ENCODE measurements at regions not wholly inside any gene's neighbourhood (a gene's known extent, or its start where the extent isn't known, plus 50 kb on each side); places are given as distances from the start of the nearest gene placed in this dataset.

DNA sequence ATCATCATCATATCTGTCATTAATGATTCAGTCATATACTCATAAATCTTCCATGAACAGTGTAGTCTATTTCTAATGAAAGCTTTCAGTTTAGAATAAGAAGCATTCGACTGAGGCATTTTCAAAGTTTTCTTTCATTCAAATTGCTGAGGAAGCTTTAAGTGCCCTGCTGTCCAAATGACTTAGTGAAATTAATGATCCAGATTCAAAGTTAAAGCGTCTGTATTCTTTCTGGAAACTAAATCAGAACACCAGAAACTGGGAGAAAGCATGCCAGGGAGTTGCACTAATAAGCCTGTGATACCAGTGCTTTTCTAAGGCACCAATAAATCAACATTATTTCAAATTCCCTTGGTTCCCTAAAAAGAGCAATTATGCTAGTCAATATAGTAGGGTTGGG, 367.8 kb upstream of the ANO5 start:
- no peak for DNase-seq (ENCODE audit: low spot score)

DNA sequence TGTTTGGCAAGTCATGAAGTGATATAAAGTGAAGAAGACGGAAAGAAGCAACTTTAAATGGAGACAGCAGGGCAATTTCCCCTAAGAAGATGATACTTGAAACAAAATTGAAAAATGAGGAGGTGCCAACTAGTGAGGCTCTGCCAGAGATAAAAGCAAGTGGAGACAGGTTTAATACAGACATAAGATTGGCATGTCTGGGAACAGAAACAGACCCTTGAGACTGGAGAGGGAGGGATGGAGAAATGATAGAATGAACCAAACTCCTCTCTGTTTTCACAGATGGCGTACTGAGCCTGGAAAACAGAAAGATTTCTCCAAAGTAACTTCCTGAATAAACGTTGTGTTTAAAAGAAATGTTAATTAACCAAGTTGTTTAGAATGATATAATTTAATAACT, 354.5 kb upstream of the ANO5 start:
- DNase-seq (ENCODE audit: low spot score), result no peak

DNA sequence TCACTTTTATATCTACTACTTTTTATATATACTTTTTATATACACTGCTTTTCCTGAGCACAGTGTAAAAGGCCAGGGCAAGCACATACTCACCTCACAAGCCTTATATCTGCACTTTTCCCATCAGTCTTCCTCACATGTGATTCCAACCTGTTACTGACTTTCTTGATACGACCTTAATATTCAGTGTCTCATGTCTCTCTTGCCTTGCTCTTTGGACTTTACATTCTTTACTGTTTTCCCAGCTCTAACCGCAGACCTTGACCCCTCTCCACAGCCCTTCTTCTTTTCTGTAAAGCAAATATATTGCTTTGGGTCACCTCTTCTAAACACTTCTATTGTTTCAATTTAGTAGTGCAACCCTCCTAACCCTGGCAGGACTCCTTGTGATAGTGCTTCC, 353.1 kb upstream of the ANO5 start:
- DNase-seq (ENCODE audit: low spot score), result no peak

DNA sequence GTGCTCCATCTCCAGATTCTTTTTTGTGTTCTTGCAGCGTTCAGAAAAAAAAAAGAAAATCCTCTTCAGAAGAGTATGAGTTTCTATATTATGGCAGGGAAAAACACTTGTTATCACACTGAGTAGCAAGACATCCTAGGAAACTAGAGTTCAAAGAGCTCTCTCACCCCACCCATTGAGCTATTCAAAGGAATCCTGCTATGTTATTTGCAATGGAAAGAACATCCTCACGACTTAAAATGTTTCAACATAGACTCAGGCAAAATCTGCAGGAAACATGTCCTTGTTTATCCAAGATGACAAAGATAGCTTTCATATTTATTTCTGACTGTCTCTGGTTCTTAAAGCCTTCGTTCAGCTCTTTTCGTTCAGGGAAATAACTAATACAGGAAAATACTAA, 331.6 kb upstream of the ANO5 start:
- no peak for DNase-seq (ENCODE audit: low spot score)

DNA sequence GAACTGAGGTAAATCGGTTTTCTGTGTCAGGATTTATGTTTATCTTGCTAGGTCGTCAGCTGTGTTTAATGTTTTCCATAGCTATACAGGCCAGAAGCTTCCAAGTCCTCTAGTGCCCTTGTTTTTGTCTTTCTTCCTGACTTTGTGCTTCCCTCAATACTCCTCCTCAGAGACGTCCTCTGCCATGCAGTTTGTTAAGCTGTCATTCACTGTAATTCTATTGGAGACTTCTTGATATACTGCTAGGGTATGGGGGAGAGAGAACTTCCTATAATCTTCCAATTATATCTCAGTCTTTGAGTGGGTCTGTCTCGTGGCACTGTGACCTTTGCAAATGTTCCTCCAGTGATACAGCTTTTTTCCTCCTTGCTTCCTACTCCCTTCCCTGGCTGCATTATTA, 327.3 kb upstream of the ANO5 start:
- no peak for DNase-seq (ENCODE audit: low spot score)

DNA sequence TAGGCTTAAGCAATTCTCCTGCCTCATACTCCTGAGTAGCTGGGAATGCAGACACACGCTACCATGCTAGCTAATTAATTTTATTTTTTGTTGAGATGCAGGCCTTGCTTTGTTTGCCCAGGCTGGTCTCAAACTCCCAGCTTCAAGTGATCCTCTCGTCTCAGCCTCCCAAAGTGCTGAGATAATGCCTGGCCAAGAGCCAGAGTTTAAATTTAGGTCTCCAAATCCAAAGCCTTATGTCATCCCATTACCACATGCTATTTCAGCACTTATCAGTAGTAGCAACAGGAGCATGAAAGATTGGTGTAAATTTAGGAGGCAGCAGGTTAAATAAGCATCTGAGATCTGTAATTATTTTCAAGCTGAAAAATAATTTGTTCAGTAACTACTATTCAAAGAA, 326.1 kb upstream of the ANO5 start:
- no peak for DNase-seq (ENCODE audit: low spot score)

DNA sequence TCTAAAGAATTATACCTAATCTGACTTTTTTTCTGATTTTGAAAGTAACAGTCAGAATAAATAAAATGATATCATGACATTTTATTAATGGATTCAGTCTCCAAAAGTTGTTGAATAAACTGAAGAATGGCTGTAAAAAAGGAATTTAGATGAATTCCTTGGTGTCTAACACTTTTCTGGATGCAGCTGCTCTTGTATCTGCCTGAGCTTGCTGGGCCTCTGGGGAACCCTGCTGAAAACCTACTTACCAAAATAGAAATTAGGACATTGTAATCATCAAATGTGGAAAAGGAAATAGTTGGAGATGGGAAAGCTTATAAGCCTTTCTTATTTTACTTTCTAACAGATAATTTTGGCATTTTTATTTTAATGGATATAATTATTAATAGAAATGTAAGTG, 315.7 kb upstream of the ANO5 start:
- DNase-seq (ENCODE audit: low spot score), result no peak

DNA sequence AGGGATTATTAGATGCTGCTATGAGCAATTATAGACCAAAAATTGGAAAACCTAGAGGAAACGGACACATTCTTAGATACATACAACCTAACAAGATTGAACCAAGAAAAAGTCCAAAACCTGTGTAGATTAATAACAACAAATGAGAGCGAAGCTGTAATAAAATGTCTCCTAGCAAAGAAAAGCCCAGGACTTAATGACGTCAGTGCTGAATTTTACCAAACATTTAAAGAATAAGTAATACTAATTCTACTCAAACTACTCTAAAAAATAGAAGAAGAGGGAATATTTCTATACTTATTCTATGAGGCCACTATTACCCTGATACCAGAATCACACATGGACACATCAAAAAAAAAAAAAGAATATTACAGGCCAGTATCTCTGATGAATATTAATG, 309.5 kb upstream of the ANO5 start:
- no peak for DNase-seq (ENCODE audit: low spot score)

DNA sequence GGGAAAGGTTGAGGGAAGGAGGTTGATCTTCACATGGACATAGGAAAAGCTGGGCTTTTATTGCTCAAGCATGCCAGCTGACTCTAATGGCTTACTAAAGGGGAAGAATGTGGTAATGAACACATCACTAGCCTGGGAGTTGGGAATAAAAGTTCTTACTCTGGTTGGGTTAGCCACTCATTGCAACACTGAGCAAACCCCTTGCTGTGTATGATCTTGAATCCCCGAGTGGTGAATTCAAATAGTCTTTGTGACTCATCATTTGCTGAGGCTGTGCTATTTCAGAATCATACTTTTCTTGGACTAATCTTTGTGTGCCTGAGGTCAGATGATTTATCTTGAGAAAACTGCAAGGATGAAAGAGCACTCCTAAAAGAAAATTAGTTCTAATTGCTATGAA, 304.1 kb upstream of the ANO5 start:
- no peak for DNase-seq (ENCODE audit: low spot score)

DNA sequence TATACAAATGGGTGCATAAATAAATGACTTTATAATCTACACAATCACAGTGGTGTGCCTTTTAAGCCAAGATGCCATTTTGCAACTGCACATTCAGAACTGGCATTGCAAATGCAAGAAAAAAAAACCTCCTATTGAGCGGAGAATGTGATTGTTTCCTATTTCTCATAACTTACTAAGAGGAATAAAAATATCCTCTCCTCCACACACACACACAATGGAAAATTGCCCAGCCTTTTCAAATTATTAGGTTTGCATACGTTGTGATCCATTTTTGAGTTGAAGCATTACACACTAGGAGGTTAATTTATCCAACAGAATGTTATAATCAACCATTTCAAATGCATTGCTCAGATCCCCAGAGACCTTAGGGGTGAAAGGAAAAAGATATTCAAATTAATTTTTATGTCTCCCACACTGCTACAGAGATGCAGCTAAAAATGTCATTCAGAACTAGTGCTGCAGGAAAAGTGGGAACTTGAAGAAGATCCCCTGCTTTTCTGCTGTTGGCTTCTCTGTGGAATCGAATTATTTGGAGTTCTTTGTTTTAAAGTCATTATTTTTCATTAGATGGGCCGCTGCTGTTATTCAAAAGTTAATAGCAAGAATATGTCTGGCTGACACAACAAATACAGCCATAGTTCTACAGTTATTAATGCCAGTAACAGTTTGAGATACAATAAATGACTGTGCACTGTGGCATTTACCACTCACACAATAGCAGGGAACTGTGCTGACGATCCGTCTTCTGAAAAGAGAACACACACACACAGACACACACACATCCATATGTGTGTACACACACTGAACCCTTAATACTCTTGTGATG, 299.9 kb upstream of the ANO5 start:
- DNase-seq (ENCODE audit: low spot score), result no peak

DNA sequence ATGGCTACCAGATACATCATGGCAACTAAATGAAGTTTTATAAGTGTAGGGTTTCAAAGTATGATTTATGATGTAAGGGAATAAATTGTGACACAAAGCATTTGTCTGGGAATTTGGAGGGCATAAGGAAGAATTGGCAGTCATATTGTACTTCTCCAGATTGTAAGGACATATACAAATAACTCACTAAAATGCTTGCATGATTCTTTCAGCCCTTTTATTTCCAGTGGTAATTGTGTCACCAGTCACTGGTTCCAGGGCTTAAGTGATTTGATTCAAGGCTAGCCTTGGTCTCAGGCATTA, 299.4 kb upstream of the ANO5 start:
- no peak for DNase-seq (ENCODE audit: low spot score)

DNA sequence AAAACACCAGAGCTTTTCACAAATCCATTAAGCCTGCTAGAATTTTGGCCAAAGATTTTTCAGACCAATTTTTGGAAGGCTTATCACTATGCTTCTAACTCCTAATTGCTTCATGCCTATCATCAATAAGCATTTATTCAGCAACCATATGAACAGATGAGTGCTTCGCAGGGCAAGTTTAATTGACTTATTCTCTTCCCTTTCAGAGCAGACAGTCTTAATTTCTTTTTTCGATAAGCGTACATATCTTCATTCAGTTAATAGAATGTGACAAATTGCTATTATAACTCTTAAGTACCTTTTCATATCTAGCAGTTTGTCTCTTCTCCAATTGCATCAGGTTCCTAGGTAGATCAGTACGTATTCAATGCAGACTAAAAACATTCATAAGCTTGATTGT, 298.4 kb upstream of the ANO5 start:
- no peak for DNase-seq (ENCODE audit: low spot score)

DNA sequence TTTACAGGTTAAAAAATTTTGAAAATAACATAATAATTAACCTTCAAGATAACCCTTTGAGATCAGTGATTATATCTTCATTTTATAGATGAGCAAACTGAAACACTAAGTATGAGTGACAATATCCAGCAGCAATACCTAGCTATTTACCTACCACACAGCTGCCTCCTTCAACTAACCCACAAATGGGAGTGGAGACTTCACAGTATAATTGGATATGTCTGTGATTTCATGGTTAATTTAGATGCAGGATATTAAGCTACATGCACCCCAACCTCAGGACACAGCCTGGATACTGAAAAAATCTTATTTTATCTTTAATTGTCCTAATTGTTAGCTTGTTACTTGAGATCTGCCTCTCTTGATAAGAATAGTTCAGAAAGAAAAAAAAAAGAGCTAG, 297.2 kb upstream of the ANO5 start:
- no peak for DNase-seq (ENCODE audit: low spot score)

DNA sequence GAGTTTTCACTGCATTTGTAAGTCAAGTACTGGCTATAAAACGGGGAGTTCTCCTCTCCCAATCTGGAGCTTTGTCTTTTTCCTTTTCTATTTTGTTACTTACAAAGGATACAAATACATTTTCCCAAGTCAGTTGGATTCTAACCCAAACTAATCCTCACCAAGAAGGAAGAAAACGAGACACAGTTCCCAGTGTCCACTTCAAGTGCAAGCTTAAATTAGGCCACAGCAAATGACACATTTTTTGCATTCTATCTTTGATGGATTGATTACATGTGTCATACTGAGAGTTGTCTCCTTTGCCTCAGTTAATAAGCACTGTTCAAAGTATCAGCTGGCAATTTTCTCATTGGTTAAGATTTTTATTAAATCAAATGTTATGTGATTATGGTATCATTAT, 296.7 kb upstream of the ANO5 start:
- DNase-seq (ENCODE audit: low spot score), result no peak

DNA sequence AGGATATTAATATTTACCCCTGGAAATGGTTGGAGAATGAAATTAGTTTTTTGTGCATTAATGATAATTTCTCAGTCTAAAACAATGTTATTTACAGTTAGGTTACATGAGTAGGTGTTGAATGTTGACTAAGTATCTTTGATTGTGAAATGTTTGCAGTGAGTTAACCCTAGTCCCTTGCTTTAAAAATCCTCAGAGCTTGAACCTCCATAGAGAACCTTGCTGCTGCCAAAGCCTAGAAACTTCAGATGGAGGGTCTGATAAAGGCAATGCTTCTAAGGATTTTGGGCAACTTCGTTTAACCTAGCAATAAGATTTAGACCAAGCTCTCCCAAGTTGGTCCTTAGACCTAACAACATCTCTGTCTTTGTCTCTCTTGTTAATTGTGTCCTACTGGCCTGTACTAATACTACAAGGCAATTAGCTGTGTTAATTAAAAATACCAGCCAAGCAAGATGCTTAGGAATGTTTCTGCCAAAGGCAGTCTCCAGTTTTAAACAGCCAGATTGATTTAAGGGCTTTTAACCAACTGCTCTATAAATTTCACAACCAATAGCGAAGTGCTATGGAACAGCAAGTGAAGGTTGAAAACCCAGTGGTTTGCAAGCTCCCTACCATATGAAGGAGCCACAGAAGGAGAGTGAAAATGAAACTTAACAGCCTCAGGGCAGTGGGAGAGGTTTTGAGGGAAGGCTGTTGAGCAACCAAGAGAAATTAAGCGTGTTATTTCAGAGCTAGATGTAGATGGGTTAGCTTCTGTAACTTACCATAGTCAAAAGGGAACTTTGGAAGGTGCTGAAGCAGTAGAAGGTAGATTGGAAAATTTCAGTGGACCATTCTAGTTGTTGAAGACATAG, 295.9 kb upstream of the ANO5 start:
- no peak for DNase-seq (ENCODE audit: low spot score)

DNA sequence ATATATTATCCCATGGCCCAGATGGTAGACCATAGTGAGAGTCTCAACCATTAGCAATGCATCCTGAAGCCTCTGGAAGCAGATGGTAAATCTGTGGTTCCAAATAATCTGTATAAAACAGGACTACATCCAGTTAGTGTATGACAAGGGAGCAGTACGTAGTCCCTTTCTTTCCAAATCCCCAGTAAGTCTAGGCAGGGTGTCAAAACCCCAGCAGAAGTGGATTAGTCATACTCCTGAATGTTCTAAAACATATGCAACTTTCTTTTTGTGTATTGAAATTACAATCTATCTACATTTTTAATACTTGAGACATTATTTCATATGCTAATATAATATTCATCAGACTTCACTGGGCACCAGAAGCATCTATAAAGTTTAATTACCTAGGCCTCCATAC, 295.1 kb upstream of the ANO5 start:
- no peak for DNase-seq (ENCODE audit: low spot score)

DNA sequence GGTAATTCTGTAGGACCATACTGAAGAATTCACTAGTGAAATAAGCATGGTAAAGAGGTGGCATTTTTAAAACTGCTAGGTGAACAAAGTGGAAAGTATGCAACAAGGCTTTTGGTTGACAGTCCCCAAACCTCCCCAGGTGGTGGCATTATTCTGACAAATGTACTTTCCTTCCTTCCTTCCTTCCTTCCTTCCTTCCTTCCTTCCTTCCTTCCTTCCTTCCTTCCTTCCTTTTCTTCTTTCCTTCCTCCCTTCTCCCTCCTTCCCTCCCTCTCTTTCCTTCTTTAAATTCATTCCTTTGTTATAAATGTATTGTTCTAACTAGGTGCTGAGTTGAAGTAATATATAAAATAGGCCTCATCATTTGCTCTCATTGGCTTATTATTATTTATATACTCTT, 284.7 kb upstream of the ANO5 start:
- no peak for DNase-seq (ENCODE audit: low spot score)

DNA sequence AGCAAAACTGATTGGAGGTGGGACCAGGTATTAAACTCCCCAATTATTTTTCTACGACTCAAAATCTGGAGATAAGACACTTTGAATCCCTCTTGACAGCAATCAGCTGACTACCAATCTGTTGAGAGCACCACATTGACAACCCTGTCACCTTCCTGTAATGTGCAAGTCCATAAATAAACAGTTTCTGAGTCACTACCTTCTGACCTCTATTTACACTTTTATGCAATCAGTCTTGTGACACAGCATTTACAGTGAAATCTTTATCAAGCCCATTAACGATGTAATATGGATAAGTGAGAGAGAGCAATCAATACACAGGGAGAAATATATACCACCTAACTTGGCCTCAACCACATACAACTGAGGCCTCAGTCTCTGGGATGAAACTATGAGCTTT, 283.7 kb upstream of the ANO5 start:
- DNase-seq (ENCODE audit: low spot score), result no peak

DNA sequence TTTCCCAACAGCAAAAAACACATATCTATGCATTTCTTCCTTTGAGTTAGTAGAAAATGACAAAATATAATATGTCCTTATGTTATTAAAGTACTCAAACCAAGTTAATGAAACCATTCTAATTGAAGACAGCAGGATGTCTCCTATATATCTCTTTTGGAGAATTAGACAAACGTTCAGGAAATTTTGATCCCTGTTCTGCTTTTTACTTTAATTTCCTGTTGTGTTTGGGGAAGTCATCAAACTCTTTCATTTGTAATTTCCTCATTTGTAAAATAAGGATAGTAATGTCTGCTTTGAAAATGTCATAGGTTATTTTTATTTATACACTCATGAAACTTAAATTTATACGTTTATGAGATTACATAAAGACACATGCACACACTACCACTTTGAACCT, 281.8 kb upstream of the ANO5 start:
- DNase-seq (ENCODE audit: low spot score), result no peak

DNA sequence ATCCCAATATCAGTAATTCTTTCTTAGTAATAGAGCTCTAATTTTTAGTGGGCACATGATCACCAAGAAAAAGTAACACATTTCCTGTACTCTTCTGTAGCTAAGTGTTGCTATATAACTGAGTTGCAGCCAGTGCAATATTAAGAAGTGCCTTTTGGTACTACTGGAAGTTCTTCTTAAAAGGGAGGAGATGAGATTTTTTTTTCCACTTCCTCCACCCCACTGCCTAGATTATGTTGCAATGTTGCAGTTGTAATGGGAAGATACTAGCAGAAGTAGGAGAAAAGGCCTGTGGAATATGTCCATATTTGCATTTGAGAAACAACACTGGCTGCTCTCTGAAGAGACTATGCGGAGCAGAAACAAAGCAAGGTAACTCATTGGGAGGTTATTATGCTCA, 280.6 kb upstream of the ANO5 start:
- no peak for DNase-seq (ENCODE audit: low spot score)

DNA sequence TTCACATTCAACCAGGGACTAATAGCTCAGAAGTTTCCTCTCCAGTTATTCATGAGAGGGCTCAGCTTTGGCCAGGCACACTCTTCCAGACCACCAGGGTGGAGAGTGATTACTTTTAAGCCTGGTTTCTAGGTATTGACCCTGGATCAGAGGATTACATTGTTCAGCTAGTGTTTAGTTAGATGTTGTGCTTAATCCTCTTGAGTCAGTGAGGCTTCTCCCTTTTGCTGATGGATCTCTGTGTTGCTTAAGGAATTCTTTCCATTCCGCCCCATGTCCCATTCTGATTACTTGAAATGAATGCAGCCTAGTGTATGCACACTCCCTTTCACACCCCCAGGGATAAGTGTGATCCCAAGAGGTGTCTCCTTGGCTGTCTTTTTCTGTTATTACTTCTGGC, 271.7 kb upstream of the ANO5 start:
- no peak for DNase-seq (ENCODE audit: low spot score)

DNA sequence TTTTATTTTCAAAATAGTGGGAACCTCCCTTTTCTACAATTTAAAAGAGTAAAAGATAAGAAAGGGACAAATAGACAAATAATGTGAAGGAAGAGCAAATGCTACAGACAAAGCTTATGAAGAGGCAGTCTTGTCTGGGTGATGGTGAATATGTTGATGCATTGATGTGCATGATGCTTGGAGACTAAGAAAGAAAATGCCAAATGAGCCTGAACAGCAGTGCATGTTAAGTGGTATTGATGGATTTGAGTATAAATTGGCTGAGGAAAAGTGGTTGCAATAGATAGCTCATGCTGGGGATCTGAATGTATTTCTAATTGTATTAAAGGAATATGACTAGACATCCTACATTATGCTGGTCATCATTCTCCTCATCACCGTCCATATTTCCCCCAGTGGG, 268.6 kb upstream of the ANO5 start:
- DNase-seq (ENCODE audit: low spot score), result no peak

DNA sequence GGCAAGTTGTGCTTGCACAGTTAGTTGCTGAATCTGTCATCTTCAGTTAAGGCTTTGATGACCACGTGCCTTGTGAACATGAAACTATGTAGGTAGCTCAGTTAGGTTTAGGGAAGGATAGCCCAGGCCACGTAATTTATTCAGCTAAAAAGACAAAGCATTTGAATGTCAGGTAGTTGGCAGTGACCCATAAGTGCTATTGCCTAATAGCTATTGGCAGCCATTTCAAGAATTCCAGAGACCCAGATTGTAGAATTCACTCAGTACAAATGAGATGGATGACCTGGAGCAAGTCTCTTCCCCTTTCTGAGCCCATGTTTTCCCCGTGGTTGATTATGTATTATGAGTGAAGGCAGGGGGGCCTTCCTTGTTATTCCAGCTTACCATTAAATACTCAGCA, 265.3 kb upstream of the ANO5 start:
- DNase-seq (ENCODE audit: low spot score), result no peak

DNA sequence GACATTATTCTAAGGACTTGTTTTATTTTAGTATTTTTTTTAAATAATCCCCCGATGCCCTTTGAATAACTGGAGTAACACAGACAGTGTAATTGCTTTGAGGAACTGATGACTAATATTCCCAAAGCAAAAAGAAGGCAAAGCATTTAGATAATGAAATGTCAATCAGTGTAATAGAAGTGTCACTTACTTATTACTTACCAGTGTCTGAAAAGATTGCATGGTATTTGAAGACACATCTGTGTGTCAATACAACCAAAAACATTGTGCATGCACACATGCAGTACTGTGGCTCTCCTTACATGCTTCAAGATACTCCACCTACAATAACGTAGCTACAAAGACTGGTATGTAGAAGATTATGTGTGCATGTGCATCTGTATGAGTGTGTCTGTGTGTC, 264.0 kb upstream of the ANO5 start:
- DNase-seq (ENCODE audit: low spot score), result no peak

Data from SW480 (cell line).